NCI-H2196 treated with DMSO at 0.1 percent for 48 hours (cell line): ENCODE measurements at regions not wholly inside any gene's neighbourhood (a gene's known extent, or its start where the extent isn't known, plus 50 kb on each side); places are given as distances from the start of the nearest gene placed in this dataset.

ENCODE experiments used
- DNase-seq: peaks from one replicate; lab custom pipeline; 2025; ENCODE audit not compliant: unreplicated experiment; lab: John Stamatoyannopoulos, UW

DNA sequence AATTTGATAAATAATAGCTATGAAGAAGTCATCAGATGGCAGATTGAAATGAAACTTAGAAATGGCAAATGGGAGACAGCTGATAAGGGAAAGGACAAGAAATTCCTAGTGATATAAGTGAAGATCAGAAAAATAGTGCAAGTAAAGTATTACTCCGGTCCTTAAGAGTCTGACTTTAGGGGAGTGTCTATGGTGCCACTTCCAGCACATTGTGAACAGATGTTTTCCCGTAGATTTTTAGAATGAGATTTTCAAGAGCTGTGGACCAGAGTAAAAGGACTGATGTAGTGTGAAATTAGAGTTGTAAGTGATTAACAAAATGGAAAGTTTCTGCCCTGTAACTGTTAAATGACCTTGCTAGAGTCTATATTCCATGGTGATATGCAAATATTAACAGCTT, 974.8 kb upstream of the TENM4 start:
- DNase-seq = no peak

DNA sequence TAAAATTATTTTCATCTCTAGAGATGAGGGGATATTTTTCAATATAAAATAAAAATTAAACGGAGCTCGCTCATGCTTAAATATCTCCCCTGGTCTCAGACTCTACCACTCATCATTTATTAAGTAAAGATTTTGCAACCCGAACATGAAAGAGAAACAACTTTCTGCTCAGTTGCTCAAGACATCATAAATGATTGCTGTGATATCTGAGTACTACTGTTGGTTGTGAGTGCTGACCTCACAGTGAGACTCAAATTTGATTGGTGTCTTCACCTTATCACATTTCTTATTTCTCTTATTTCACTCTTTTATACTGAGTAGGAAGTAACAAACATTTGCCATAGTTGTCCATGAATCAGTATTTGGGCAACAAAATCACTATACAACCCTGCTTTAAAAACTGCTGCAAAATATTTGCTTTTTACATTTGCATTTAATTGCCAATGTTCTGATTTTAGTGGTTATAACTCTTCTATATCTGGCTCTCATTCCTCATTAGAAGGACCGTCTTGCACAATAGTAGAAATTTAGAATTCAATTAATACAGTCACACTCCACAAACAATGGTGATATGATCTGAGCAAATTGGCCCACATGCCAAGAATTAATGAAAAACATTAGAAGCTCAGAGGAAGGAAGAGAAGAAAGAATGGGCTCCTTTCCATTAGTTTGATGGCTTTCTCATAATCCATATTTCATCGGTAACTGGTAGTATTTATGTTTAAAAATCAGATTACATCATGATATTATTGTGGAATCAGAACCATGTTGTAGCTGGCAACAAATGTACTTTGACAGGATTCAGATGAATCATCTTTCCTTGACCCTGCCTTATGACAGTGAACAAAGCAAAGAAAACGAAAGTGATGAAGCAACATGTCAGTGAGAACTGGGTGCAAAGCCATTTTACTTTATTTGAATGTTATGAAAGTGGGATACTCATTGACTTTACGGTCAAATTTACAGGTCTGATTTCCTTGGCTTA, 973.6 kb upstream of the TENM4 start:
- no peak for DNase-seq

- no peak for DNase-seq
Measured at GRCh38 chr11:80412604-80413003, 971.8 kb upstream of the TENM4 start.

GRCh38 chr11:80393210-80393609, 952.4 kb upstream of the TENM4 start:
- no peak for DNase-seq

GRCh38 chr11:80390505-80390904, 949.7 kb upstream of the TENM4 start:
- DNase-seq = no peak

GRCh38 chr11:80388536-80388935, 947.7 kb upstream of the TENM4 start:
- no peak for DNase-seq

DNA sequence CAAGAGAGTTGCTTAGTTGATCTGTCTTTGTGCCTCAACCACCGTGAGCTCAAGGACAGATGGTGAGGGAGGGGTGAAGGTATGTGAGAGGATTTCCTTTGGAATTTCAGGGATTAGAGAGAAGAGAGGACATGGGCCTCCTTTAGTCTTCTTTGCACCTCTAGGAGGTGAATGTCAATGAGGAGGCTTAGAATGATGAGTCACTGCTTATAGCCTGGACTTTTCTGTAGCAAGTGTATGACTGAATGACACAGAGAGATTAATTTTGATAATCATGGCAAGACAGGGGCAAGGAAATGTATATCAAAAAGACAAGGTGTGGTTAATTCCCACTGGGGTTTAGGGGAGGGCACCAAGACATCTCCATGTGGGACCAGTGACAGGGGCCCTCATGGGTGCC, 947.3 kb upstream of the TENM4 start:
- DNase-seq = no peak

DNA sequence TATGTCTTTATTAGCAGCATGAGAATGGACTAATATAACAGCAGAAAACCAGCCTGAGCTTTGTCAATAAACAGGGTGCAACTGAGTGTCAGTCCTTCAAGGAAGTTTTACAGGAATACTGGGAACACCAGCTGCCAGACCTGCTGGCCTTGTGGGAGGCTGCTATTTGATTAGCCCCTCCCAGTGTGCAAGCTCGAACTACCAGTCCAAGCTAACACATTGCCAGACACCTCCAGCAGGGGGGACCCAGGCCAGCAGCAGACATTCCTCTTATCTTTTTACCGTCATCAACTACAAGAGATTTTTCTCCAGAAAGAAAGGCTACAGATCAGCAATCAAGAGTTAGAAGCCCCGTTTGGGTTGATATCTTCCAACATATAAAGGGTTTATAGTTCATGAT, 942.8 kb upstream of the TENM4 start:
- DNase-seq = no peak

DNA sequence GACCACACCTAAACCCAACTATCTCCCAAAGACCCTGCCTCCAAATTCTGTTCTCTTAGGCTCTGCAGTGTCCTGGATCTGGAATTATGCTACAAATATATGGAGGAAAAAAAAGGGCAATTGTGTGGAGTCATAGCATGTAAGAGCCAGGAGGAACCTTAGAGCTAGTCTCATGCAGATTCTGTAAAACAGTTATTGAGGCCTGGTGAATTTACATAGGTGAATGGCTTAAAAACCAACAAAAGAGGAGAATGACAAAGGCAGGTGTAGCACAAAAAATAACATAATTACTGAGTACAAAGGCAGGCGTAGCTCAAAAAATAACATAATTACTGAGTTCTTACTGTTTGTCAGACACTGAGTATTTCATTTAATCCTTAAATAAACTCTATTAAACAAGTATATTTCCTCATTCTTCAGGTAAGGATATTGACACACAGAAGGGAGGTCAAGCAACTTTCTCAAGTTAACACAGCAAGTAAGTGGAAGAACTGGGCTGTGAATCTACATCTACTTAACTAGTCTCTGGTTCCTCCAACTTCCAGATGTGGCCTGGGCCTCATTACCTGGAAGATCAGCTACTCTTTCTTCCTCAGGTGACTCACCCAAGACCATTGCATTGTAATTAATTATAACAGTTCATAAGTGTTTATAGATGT, 938.9 kb upstream of the TENM4 start:
- DNase-seq = no peak

DNA sequence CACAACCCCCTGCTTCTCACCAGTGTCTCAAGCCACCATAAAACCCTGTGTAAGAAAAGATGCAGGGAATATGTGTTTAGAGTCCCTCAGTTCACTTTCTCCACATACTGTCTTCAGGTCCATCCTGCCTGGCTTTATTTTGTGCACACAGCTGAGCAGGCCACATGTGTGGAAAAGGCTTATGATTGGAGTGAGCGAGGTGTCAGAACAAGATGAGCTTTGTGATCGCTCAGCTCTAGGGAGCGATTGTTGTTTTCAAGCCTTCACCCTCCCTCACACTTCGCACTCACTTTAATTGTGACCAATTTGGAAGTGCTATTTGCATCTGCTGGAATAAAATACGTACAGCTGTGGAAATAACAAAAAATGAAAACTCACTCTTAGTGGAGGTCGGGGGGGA, 931.1 kb upstream of the TENM4 start:
- no peak for DNase-seq

GRCh38 chr11:80365980-80366379, 925.1 kb upstream of the TENM4 start:
- DNase-seq = no peak

- no peak for DNase-seq
Measured at GRCh38 chr11:80365076-80365725, 924.4 kb upstream of the TENM4 start.

GRCh38 chr11:80362563-80363340, 921.9 kb upstream of the TENM4 start:
- DNase-seq = no peak

DNA sequence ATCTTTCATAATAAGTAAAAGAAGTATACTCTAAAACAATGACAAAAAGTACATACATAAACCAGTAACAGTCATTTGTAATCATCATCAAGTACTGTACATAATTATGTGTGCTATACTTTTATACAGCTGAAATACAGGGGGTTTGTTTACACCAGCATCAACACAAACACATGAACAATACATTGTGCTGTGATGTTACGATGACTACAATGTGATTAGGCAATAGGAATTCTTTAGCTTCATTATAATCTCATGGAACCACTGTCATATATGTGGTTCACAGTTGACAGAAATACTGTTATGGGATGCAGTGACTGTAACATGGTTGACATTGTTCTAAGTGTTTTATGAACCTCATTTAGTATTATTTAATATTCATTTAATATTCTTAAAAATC, 914.4 kb upstream of the TENM4 start:
- DNase-seq = no peak

DNA sequence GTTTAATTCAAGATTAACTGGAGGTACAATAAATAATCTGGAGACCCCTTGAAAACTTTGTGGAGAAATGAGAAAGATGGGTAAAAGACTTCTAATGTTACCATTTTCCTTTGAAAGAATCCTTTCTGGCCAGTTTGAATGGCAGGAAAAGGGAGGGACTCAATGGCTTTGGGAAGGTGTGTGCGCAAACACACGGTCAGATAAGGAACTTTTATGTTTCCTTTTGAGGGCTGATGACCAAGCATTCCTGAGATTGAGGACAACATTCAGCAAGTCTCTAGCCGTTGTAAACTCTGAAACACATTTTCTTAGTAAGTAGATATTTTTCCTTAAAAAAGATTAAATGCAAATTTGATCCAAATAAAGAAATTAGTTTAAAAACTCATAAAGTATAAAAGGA, 909.7 kb upstream of the TENM4 start:
- DNase-seq = no peak

DNA sequence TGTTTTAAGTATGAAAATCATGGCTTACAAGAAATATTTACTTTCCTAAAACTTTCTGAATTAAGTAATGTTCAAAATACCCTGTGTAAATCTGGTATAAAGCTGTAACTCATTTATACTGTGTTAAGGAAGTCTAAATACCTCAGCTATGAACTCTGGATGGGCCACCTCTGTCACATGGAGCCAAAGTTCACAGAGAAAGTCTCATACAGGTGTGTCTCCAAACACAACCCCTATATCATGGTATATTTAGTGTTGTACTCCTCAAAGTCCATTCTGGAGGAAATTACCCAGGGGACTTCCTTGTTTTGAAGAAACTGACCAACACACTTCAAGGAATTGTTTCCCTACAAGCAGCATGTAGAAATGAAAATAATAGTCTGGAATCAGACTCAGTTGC, 909.2 kb upstream of the TENM4 start:
- DNase-seq = no peak

- no peak for DNase-seq
Measured at GRCh38 chr11:80346353-80347059, 905.7 kb upstream of the TENM4 start.

GRCh38 chr11:80343436-80343835, 902.6 kb upstream of the TENM4 start:
- no peak for DNase-seq

GRCh38 chr11:80338231-80338630, 897.4 kb upstream of the TENM4 start:
- DNase-seq = no peak

- no peak for DNase-seq
Measured at GRCh38 chr11:80331694-80332093, 890.9 kb upstream of the TENM4 start.
